K562 (cell line): ENCODE measurements at regions not wholly inside any gene's neighbourhood (a gene's known extent, or its start where the extent isn't known, plus 50 kb on each side); places are given as distances from the start of the nearest gene placed in this dataset.

Experiments
- ATAC-seq: fragments of 200-7000 bp; cut with Tn5 transposase; 3 replicates; pipeline ENCODE4 v1.9.1; 2020; ENCODE audit warnings: moderate library complexity
- BruUV-seq: library from RNA; stranded (reverse); fragments of 400-500 nt; replicated peaks from 2 replicates; lab custom pipeline; 2021; lab: Mats Ljungman, UMichigan
- CTCF ChIA-PET: fragments of 300-600 bp; formaldehyde crosslinking; extraction: SDS; loops from one replicate; lab custom pipeline; 2021; ENCODE audit warnings: low intra/inter-chr PET ratio; lab: Yijun Ruan, JAX
- POLR2A ChIA-PET: fragments of 300-600, 350-650 bp; sonication (Branson Sonifier 250); formaldehyde crosslinking; extraction: SDS; loops from one replicate; lab custom pipeline; 2021; ENCODE audit warnings: antibody characterized with exemption, inconsistent platforms; lab: Yijun Ruan, JAX
- DNase-seq, 4 experiments: peaks; one replicate each; pipeline versions ENCODE4 v3.0.0 to v3.0.0-alpha.2; 2011 to 2018; ENCODE audit warnings: low spot score in 3 of 4, mixed read lengths in 3 of 4; ENCODE audit errors: extremely low read depth in 1 of 4
- FAIRE-seq: peaks from 2 replicates; lab custom pipeline; 2011; peaks lifted over from hg19 to GRCh38; lab: Jason Lieb, UNC
- H2AFZ ChIP-seq: 2 replicates; pipeline ENCODE4 v1.6.0; 2011; ENCODE audit warnings: low read depth, low read length, control low read depth, inconsistent platforms
- H3K27ac ChIP-seq: fragments of 200-600 bp; 3 replicates; pipeline ENCODE4 v1.8.0; 2011; ENCODE audit warnings: low read depth, mild to moderate bottlenecking, control low read depth, inconsistent platforms, low read length, moderate library complexity, mixed read lengths; ENCODE audit errors: extremely low read depth
- H3K27me3 ChIP-seq, 2 experiments: fragments of 300-600 bp in 1 of 2; 2 replicates in 1 of 2; 3 replicates in 1 of 2; pipeline versions ENCODE4 v1.6.0 to v1.8.0; 2011; ENCODE audit warnings: inconsistent platforms in 2 of 2, low read length in 2 of 2, mild to moderate bottlenecking in 1 of 2, mixed read lengths in 1 of 2, moderate library complexity in 1 of 2; ENCODE audit not compliant: control insufficient read depth in 2 of 2, insufficient read depth in 2 of 2
- H3K36me3 ChIP-seq: fragments of 300-600 bp; 3 replicates; pipeline ENCODE4 v1.8.0; 2011; ENCODE audit warnings: mild to moderate bottlenecking, low read length, inconsistent platforms; ENCODE audit not compliant: control insufficient read depth, insufficient read depth
- H3K4me1 ChIP-seq, 2 experiments: fragments of 200-600 bp in 1 of 2; replicated peaks in 1 of 2; 2 replicates in 1 of 2; 3 replicates in 1 of 2; pipeline versions ENCODE4 v1.5.1 to v1.8.0; 2011; ENCODE audit warnings: inconsistent platforms in 2 of 2, low read length in 2 of 2, mild to moderate bottlenecking in 1 of 2, mixed read lengths in 1 of 2, moderate library complexity in 1 of 2; ENCODE audit not compliant: control insufficient read depth in 2 of 2, insufficient read depth in 2 of 2
- H3K4me2 ChIP-seq: 2 replicates; pipeline ENCODE4 v1.6.1; 2011; ENCODE audit warnings: low read length, control low read depth, inconsistent platforms, mixed read lengths; ENCODE audit not compliant: insufficient read depth
- H3K4me3 ChIP-seq: fragments of 200-600 bp; sonication (generic), shearing (Covaris generic); 2 replicates; pipeline ENCODE4 v1.5.1; 2016; ENCODE audit warnings: control low read depth, inconsistent platforms
- H3K79me2 ChIP-seq: fragments of 200-600 bp; 3 replicates; pipeline ENCODE4 v1.8.0; 2011; ENCODE audit warnings: low read length, inconsistent platforms; ENCODE audit not compliant: control insufficient read depth, insufficient read depth
- H3K9ac ChIP-seq, 2 experiments: 2 replicates each; pipeline versions ENCODE4 v1.6.0 to v1.6.1; 2011; ENCODE audit warnings: low read depth in 2 of 2, low read length in 2 of 2, control low read depth in 1 of 2, inconsistent platforms in 1 of 2, mild to moderate bottlenecking in 1 of 2, mixed read lengths in 1 of 2; ENCODE audit not compliant: insufficient read depth in 1 of 2
- H3K9me1 ChIP-seq: one replicate; pipeline ENCODE4 v1.6.0; 2011; ENCODE audit warnings: inconsistent platforms, mild to moderate bottlenecking, low read length, moderate library complexity; ENCODE audit not compliant: control insufficient read depth, insufficient read depth
- H3K9me3 ChIP-seq: replicated peaks from 2 replicates; pipeline ENCODE4 v1.5.1; 2011; ENCODE audit warnings: low read depth, low read length, inconsistent platforms; ENCODE audit not compliant: control insufficient read depth, insufficient read depth
- H4K20me1 ChIP-seq: replicated peaks from 2 replicates; pipeline ENCODE4 v1.6.1; 2011; ENCODE audit warnings: low read length, inconsistent platforms, mixed read lengths; ENCODE audit not compliant: control insufficient read depth, insufficient read depth
- ARID2 ChIP-seq: fragments of 450-650 bp; IDR thresholded peaks from 2 replicates; pipeline ENCODE4 v1.6.1; 2017; ENCODE audit warnings: antibody characterized with exemption, mild to moderate bottlenecking
- BRD9 ChIP-seq: fragments of 450-650 bp; IDR thresholded peaks from 2 replicates; pipeline ENCODE4 v1.6.1; 2018; ENCODE audit warnings: low read depth; ENCODE audit not compliant: partially characterized antibody
- C11orf30 ChIP-seq: fragments of 450-650 bp; IDR thresholded peaks from 2 replicates; pipeline ENCODE4 v1.6.1; 2016; ENCODE audit warnings: low read depth, mild to moderate bottlenecking
- CEBPG ChIP-seq, 3 experiments: fragments of 200-800 bp in 1 of 3; sonication (Bioruptor generic) in 1 of 3; sonication (generic) in 1 of 3; formaldehyde crosslinking in 1 of 3; IDR thresholded peaks in 2 of 3; conservative IDR thresholded peaks in 1 of 3; 2 replicates each; pipeline versions ENCODE4 v1.6.1 to v1.8.0; 2016 to 2022; ENCODE audit warnings: missing compliant biosample characterization in 2 of 3, missing genetic modification characterization in 2 of 3, mild to moderate bottlenecking in 1 of 3, missing genetic modification reagents in 1 of 3
- CREBBP ChIP-seq: IDR thresholded peaks from one replicate; pipeline ENCODE4 v1.6.1; 2012; ENCODE audit warnings: low read depth, mild to moderate bottlenecking, control low read depth, inconsistent platforms, low read length
- RAD21 ChIP-seq, 2 experiments: fragments of 250-450 bp in 1 of 2; fragments of 450-650 bp in 1 of 2; sonication (Bioruptor Pico) in 1 of 2; formaldehyde crosslinking in 1 of 2; IDR thresholded peaks in 1 of 2; conservative IDR thresholded peaks in 1 of 2; 2 replicates each; pipeline versions ENCODE4 v1.4.0 to v1.8.0; 2020 to 2022; ENCODE audit warnings: mild to moderate bottlenecking in 2 of 2, moderate library complexity in 1 of 2
- ZBTB7A ChIP-seq: IDR thresholded peaks from 2 replicates; pipeline ENCODE4 v1.6.1; 2011; ENCODE audit warnings: low read depth, mild to moderate bottlenecking, low read length, moderate library complexity, borderline replicate concordance; ENCODE audit not compliant: control insufficient read depth
- ZC3H4 ChIP-seq: sonication (generic); formaldehyde crosslinking; IDR thresholded peaks from 2 replicates; pipeline ENCODE4 v1.9.0; 2021; ENCODE audit warnings: missing genetic modification reagents, borderline replicate concordance
- ZKSCAN3 ChIP-seq: fragments of 250-450 bp; sonication (Bioruptor Pico); IDR thresholded peaks from 2 replicates; pipeline ENCODE4 v1.4.0; 2020
- ZNF444 ChIP-seq: fragments of 250-450 bp; sonication (Bioruptor Pico); IDR thresholded peaks from 2 replicates; pipeline ENCODE4 v1.4.0; 2020; ENCODE audit warnings: mild to moderate bottlenecking, moderate library complexity
- in situ Hi-C: fragments of 300-500 bp; cut with MboI; formaldehyde crosslinking; loops from 4 replicates; pipeline ENCODE4 v1.15.0; 2018; ENCODE audit warnings: inconsistent platforms, mixed read lengths
- intact Hi-C: fragments of 100-400 bp; cut with micrococcal nuclease; formaldehyde crosslinking; loops from 2 replicates; pipeline ENCODE4 v1.14.2; 2022
- TF ChIP-seq, protein P1 (sequence below): fragments of 450-650 bp; formaldehyde crosslinking; IDR thresholded peaks from 2 replicates; pipeline ENCODE4 v1.4.0; 2020; ENCODE audit warnings: mild to moderate bottlenecking, mixed read lengths

DNA sequence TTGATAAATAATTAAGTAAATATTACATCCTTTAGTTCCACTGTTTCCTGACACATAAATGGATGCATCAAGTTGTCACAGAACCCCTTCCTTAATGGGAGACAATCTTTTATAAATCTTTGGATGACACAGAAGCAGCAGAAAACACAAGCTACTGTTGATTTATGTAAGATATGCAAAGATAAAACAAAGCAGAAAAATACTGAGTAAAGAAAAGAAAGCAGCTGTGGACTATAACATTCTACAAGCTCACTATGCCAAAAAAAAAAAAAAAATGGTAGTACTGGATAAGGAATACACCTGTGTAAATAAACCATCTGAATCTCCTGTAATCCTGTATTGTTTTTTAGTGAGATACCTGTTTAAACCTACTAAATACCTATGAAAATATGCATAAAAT is 92.0 kb upstream of the FAM180A start:
- no peak overlapping the region for H3K27ac ChIP-seq
- FAIRE-seq (no peak), ATAC-seq (no peak), DNase-seq (no peak)
- no peaks in the 10 kb centered on the region for H3K36me3 ChIP-seq
- no peak for TF ChIP-seq ZC3H4
- no peak for TF ChIP-seq ARID2
- TF ChIP-seq ZBTB7A, result no peak
- no peak for TF ChIP-seq CEBPG (CRISPR knock-in tag; IDR thresholded peaks at IDR 0.05)
- no peak for TF ChIP-seq CEBPG (tag; conservative IDR thresholded peaks at IDR 0.05 in 1 of 2, IDR thresholded peaks at IDR 0.05 in 1 of 2)
- TF ChIP-seq, protein P1, sequence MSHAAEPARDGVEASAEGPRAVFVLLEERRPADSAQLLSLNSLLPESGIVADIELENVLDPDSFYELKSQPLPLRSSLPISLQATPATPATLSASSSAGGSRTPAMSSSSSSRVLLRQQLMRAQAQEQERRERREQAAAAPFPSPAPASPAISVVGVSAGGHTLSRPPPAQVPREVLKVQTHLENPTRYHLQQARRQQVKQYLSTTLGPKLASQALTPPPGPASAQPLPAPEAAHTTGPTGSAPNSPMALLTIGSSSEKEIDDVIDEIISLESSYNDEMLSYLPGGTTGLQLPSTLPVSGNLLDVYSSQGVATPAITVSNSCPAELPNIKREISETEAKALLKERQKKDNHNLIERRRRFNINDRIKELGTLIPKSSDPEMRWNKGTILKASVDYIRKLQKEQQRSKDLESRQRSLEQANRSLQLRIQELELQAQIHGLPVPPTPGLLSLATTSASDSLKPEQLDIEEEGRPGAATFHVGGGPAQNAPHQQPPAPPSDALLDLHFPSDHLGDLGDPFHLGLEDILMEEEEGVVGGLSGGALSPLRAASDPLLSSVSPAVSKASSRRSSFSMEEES (CRISPR knock-in tag), result no peak
- TF ChIP-seq ZKSCAN3 (CRISPR knock-in tag), result no peak
- no peak for TF ChIP-seq BRD9
- TF ChIP-seq CREBBP, result no peak
- TF ChIP-seq C11orf30, result no peak
- no peak for TF ChIP-seq RAD21 (CRISPR knock-in tag; conservative IDR thresholded peaks at IDR 0.05 in 1 of 2, IDR thresholded peaks at IDR 0.05 in 1 of 2)
- TF ChIP-seq ZNF444, result no peak
- BruUV-seq, result no TSS peak
- H3K9me3 ChIP-seq, result no peaks in the 10 kb centered on the region
- H3K4me1 ChIP-seq, result no peaks in the 10 kb centered on the region
- H3K4me3 ChIP-seq, result no peak overlapping the region
- H3K9ac ChIP-seq, result no peak overlapping the region
- no peaks in the 10 kb centered on the region for H4K20me1 ChIP-seq
- in situ Hi-C loops, result no loop called here
- H3K9me1 ChIP-seq, result no peaks in the 10 kb centered on the region
- ChIA-PET POLR2A (no interaction called here), CTCF (no interaction called here)
- intact Hi-C loops, result no loop called here
- no peak overlapping the region for H2AFZ ChIP-seq
- no peaks in the 10 kb centered on the region for H3K79me2 ChIP-seq
- no peak overlapping the region for H3K4me2 ChIP-seq
- peaks cover 11 to 12% of the 10 kb centered on the region in 2 experiments; a peak in 4 of 5 replicates for H3K27me3 ChIP-seq
